ENCODE measurements at regions not wholly inside any gene's neighbourhood (a gene's known extent, or its start where the extent isn't known, plus 50 kb on each side); places are given as distances from the start of the nearest gene placed in this dataset.

DNA sequence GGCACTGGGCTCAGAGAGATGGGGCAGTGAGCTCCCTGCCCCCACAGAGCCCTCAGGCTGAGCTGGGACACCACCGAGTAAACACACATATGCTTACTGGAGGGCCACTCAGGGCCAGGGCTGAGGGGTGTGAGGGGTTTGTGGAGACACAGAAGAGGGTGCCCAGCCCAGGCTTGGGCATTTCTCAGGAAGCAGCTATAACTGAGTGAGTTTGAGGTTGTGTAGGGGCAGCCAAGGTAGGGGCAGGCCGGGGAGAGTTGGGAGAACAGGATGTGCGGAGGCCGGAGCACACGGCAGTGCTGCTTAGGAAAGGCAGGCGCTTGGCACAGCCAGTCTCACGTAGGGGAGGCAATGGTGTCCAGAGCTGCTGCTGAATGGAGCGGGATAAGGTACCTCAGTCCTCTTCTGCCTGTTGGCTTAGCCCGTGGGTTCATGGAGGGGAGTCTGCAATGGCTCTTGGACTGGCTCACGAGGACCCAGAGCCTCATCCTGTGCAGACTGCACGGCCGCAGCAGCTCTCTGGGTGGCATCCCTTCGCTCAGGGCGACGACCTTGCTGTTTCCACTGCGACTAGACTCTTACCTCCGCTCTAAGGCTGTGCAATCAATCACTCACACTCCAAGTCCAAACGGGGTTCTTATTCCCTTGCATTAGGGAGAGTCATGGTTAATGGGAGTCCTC, 466.1 kb upstream of the HS6ST1 start:
- no peak for DNase-seq

DNA sequence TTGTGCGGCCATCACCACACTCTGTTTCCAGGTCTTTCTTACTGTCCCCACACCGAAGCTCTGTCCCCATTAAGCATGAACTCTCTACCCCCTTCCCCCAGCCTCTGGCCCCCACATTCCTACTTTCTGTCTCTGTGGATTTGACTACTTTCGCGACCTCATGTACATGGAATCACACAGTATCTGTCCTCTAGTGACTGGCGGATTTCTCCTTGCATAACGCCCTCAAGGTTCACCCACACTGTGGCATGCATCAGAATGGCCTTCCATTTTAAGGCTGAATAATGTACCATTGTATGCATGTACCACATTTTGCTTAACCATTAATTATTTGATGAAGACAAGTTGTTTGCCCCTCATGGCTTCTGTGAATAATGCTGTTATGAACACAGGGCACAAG, 467.6 kb upstream of the HS6ST1 start:
- no peak for DNase-seq

DNA sequence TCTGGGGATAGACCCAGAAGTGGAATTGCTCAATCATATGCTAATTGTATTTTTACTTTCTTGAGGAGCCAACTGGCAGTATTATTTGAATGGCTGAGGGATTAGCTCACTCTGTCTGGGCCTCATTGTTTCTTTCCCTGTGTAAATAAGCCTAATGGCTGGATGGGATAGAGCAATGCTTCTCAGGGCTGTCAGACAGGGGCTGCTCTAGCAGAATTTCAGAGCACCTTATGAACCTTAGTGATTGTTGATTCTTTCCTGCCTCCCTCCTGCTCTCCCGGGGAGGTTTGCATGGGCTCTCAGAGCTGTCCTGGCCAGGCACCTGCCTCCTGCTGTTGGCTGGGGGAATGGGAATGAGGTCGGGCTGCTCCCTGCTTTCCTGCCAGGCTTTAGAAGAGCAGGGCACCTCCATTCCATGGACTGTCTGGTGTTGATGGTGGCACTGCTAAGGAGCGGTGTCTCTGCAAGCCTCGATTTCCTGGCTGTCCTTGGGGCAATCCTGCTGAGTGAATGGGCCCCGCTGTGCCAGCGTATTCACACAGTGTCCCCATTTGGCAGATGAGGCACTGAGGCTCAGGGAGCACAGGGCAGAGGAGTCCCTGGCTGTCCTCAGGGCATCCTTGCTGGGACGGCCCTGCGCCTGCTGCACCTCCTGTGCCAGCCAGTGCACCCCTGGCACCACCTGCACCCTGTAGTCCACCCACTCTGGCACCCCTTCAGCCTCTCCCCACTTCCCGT, 468.2 kb upstream of the HS6ST1 start:
- DNase-seq, result no peak

DNA sequence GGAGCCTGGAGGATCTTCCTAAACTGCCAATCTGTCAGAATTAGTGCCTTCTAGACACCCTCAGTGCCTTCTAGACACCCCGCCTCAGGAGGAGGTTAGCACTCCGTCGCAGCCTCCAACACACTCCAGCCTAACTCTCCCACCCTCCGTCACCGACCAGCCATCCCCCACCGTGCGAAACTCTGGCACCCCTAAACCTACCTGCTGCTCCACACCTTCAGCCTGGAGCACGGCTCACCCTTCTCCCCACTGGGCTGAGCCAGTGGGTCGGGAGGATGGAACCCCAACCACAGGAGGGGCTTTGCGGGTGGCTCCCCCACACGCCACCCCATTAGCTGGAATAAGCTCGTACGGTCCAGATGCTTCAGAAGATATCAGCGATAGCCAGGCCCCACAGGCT, 468.9 kb upstream of the HS6ST1 start:
- no peak for DNase-seq

DNA sequence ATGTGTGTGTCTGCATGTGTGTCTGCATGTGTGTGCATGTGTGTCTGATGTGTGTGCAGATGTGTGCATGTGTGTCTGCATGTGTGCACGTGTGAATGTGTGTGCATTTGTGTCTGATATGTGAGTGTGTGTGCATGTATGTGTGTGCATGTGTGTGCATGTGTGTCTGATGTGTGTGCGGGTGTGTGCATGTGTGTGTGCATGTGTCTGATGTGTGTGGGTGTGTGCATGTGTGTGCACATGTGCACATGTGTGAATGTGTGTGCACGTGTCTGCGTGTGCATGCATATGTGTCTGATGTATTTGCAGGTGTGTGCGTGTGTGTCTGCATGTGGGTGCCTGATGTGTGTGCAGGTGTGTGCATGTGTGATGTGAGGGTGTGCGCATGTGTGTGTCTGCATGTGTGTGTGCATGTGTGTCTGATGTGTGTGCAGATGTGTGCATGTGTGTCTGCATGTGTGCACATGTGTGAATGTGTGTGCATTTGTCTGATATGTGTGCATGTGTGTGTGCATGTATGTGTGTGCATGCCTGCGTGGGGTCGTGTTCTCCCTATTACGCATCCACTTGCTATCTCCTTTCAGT, 470.1 kb upstream of the HS6ST1 start:
- no peak for DNase-seq

DNA sequence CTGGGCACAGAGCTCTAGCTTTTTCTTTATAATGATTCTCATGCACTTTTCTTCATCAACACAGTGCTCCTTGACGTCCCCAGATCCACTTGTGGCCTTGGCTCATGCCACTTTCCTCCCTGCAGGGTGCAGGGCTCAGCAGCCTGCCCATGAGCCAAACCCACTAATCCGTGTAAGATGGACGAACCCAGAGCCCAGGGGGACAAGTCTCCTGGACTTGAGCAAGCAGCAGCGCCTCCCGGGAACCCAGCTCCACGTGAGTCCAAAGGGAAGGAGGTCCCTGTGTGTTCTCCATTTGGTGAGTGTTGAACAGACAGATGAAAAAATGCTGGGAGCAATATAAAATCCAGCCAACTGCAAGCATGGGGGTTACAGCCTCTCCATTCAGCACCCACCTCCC, 470.6 kb upstream of the HS6ST1 start:
- DNase-seq, result no peak

DNA sequence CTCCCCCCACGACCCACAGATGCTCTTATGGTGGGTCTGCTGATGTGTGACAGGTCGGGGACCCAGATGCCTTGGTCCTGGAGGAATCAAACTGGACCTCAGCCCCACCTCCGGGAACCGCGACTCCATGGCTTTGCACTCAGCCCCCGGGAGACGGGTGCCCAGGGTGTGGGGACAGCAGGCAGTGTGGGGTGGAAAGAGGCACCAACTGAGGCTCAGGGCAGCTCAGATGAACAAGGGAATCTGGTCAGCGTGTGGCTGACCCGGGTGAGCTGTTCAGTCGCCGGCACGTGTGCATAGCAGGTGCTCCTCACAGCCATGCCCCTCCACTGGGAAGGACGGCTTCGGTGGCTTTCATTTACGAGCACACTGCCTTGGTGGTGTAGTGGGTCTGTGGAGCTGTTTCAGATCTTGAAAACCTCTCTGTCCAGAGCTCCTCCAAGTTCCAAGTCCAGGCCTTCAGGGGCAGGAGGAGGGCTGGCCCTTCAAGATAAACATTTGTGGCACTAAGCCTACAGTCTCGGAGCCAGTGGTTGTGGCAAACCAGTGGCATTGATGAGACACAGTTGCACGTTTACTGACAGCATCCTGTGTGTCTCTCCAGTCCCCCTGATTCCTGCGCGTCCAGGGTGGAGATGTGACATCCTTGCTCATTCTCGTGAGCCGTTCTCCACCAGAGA, 471.2 kb upstream of the HS6ST1 start:
- no peak for DNase-seq

DNA sequence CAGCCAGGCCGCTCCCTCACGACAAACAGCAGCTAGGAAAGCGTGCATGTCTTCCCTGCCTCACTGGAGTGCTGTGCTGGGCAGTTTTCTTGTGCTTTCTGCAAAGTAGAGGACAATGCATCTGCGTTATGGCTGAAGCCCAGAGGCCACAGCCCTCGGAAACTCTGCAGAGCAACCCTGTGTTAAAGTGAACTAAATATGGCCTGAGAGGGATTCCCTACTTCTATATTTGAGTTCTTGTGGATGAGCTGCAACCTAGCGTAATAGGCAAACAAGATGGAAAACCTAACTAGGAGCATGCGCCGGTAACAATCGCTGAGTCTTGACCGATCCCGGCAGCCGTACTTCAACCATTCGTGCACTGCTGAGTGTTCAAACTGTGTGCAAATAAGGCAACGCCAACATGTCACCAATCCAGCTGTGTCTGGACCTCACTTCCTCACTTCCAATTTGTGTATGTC, 471.9 kb upstream of the HS6ST1 start:
- no peak for DNase-seq

DNA sequence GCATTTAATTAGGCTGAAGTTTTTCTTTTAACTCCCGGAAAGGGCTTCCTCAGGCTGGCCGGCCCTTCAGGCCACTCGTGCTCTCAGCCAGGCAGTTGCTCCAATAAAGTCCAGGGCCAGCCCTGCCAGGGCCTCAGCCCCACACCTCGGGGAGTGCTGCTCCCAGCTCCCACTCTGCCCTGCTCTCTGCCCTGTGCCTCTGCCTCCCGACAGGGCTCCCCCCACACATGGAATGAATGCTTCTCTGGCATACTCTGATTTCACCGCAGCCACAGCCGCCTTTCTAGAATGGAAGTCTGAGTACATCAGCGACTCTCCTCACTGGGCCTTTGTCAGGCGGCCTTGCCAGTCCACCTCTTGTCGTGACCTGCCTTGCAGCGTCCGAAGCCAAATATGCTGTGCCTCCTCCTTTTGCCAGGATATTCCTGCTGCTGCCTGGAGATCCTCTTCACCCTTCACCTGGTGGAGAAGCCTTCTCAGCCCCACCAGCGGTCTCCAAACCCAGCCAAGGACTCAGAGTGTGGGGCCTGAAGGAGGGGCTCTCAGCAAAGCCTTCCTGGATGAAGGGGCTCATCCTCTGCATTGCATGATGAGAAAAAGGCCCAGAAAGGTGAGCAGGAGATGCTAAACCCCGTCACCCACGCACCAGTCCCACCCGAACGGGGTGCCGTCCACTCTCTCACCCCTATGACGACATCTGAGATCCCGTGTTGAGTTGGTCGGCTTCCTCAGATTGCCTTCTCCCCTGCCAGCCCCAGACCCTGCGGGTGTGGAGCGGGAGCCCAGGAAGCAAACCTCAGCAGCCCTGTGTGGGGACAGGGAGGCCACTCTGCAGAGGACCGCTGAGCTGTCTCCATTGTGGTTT, 472.7 kb upstream of the HS6ST1 start:
- DNase-seq, result no peak

DNA sequence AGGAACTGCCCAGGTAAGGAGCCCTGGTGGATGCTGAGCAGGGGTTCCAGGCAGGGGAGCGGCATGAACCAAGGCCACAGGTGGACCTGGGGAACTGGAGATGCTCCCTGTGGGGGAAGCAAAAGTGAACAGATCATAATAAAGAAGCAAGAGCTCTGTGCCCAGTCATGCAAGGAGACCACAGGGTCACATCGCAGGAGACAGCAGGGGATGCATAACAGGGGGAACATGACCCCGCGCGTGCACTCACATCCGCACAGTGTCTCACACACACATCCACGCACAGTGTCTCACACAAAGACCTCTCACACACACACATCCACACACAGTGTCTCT, 473.3 kb upstream of the HS6ST1 start:
- no peak for DNase-seq

DNA sequence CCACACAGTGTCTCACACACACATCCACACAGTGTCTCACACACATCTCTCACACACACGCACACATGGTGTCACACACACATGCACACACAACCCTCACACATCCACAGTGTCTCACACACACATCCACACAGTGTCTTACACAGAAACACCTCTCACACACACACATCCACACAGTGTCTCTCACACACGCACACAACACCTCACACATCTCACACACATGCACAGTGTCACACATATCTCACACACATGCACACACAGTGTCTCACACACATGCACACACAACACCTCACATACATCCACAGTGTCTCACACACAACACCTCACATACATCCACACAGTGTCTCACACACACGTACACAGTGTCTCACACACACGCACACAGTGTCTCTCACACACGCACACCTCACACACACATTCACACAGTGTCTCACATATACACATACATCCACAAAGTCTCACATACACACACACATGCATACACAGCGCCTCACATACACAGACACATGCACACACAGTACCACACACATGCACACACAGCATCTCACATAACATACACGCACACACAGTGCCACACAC, 473.9 kb upstream of the HS6ST1 start:
- no peak for DNase-seq

DNA sequence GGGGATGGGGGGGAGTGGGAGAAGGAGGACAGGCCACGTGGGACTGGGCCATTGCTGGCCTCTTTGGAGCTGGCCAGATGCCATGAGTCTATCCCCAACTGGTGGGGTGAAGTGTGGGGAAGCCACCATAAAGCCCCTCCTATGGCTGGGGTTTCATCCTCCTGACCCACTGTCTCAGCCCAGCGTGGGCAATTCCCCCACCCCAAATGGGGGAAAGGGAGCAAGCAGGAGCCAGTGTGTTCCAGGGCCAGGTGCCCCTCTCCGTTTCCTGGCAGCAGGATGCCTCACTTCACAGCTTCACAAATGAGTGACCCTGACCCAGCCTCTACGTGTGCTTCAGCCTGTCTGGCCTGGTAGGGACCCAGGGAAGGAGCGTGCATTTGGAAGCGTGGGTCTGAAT, 474.7 kb upstream of the HS6ST1 start:
- no peak for DNase-seq

DNA sequence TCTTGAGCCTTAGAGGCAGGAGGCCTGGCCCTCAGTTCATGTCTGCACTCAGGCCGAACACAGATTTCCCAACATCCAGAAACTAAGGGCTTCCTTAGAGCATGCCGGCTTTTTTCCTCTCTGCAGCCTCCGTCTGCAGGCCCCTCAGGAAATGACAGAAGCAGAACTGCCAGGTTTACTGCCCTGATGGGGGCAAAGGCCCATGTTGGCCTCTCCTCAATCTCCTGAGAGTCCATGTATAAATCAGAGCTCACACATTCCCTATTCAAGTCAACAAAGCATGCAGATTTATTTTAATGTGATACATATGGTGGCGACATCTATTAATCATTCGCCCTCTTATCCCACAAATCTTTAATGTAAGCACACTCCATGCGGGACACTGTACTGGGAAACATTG, 475.6 kb upstream of the HS6ST1 start:
- DNase-seq, result no peak

DNA sequence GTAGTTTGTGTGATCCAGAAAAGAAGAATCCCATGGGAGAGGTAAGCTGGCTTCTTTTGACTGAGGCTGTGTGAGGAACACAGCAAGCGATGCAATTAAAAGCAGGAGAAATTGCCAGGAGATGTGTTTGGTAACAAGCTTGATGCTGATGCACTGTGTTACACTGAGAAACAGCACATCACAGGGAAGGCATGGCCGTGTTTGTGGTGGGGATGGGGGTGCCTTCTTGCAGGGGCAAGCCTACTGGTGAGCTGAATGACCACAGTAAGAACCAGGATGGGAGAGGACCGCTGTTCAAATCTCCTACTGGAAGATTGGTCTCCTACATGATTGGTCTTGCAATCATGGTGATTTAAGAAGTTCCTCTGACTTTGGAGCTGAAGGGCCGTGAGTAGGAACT, 477.7 kb upstream of the HS6ST1 start:
- no peak for DNase-seq

DNA sequence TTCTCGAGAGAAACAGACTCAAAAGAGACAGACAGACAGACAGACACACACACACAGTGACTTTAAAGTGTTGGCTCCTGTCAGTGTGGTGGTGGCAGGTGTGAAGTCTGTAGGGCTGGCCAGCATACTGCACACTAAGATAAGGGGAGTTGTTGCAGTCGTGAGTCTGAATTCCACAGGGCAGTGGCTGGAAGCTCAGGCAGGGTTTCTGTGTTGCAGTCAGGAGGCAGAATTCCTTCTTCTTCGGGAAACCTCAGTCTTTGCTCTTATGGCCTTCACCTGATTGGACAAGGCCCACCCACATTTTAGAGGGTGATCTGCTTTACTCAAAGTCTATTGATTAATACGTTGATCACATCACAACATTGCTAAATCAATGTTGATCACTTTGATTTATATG, 478.4 kb upstream of the HS6ST1 start:
- no peak for DNase-seq

DNA sequence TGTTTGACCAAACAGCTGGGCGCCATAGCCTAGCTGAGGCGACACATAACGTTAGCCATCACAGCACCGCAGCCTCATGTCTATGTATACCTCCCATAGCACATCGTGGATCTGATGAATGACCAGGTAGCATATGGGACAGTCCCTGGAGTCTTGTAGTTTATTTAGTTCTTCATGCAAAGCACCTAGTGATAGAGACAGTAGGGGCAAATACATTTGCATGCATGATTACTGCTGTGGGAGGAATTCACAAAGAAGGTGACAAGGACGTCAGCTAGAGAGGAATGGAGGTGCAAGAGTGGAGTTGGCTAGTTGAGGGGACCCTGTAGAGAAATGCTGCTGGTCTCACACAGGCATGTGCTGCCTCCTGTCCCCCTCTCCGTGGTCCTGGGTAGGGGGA, 478.9 kb upstream of the HS6ST1 start:
- DNase-seq, result no peak

DNA sequence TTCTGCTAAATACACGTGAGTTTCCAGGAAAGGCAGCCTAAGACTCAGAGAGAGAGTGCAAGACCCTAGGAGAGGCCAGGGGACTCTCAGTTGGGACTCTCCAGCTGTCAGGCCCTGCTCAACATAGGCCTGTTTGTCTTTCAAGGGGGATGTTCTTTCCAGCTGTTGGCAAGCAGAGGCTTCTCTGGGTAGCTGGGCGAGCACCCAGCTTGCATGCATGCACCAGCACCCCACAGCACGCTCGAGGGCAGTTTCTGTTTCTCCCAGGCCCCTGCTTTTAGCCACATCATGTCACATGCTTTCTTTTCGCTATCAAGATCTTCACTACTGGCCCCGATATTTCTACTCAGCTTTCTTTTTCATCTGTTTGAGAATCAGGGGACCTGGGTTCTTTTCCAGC, 479.3 kb upstream of the HS6ST1 start:
- no peak for DNase-seq

DNA sequence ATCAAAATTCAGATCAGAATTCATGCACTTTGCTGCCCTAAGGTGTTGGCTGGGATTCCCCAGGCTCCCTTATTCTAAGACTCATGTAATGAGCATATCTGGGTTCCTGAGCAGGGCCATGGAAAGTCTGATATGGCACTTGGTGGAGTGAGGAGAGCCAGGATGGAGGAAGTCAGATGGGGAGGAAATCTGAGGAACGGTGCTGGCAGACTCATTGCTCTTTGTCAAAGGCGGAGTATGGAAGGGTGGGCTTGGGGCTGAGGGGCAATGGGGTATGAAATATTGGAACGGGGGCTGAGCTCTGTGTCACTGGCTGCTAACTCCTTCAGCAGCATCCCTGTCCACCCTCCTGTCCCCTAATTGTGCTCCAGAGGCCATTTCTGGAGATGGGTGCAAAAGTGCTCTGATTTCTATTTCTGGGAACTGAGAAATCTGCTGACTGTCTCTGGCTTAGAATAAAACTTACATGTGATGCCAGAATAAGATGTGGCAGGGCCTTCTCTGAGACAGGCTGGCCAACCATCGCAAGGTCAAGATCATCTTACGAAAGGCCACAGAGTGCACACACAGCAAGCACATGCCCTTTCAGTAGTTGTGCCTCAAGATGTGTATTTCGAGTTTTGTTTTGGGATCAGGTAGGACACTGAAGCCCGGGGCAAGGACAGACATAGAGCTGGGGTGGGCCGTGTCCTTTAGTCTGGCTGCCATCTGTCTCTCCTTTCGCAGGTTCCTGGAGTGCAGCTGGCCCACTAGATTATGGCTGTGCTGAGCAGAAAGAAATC, 480.0 kb upstream of the HS6ST1 start:
- DNase-seq, result no peak

DNA sequence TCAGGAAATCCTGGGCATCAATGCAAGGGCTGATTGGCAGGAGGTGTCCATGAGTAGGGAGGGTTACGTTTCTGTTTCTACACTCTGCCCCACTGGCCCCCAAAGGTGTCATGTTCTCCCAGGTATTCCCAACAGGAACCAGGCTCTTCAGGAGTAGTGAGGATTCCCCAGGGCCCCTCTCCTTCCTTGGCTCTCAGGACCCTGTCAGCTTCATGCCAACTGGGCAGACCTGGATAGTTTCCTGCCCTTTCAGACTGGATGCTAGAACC, 480.6 kb upstream of the HS6ST1 start:
- DNase-seq, result no peak

DNA sequence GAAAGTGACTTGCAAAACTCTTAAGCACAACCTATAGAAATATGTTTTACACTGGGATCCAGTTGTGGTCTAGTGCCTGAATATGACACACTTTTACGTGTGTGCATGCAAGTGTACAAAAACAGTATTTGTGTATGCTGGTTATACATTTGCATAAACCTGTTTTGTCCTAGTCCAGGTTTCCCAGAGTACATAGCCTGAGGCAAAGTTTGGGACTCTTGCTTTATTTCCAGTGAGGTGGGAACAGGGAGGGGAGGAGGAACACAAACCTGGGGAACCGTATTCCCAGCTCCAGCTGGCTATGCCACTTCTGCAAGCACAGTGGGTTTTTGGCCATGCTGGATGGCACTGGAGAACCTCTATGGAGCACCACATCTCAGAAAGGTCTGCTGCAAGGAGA, 481.1 kb upstream of the HS6ST1 start:
- no peak for DNase-seq

DNA sequence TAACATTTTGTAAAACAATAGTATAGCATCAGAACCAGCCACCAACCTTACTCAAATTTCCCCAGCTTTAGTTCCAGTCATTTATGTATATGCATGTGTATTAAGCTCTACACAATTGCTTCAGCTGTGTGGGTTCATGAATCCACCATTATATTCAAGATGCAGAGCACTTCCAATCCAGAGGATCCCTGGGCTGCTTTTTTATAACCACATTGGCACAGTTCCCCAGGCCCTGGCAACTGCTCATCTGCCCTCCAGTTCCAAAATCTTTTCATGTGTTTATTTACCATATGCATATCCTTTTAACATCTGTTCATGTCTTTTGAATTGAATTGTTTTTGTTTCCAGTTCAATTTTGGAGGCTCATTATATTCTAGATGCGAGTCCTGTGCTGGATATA, 482.9 kb upstream of the HS6ST1 start:
- DNase-seq, result no peak

DNA sequence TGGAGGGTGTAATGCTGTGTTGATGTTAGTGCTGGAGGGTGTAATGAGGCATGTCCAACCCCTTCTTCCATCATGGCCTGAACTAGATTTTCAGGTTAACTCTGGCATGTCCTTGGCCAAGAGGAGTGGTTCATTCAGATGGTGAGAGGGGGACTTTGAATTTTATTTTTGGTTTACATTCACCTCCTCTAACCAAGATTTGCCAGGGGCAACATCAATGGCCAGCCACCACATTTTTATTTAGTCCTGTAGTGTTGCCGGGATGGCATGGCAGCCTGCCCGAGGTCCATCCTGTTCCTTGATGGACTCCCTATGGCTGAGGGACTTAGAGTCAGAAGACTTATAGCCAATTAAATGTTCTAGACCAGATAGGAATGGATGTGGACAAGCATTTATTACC, 484.6 kb upstream of the HS6ST1 start:
- DNase-seq, result no peak

All from stimulated activated CD4-positive, alpha-beta T cell treated with anti-CD3 and anti-CD28 coated beads, Interleukin-12 subunit alpha, Interleukin-12 subunit beta, amount 100 ng/mL, for 4 hours (primary cell).